ENCODE measurements at regions not wholly inside any gene's neighbourhood (a gene's known extent, or its start where the extent isn't known, plus 50 kb on each side); places are given as distances from the start of the nearest gene placed in this dataset.

DNA sequence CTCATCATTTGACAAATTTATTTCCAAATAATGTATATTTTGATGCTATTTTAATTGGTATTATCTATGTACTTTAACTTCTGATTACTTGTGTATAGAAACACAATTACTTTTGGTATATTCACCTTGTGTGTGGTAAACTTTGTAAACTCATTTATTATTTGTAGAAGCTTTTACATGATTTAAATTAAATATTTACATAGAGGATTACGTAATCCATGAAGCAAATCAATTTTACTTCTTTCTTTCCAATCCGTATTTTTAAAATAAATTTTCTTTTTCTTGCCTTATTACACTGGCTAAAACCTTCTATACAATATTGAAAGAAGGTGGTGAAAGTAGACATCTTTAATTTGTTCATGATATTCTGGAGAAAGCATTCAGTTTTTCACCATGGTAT lies 540.2 kb downstream of the MMUT start:
- H3K4me3 ChIP-seq (ENCODE audit: low read length): no peak overlapping the region
- no peak for TF ChIP-seq CTCF (conservative IDR thresholded peaks at IDR 0.05)
- WGBS, 2 experiments (ENCODE audit: insufficient coverage in 1 of 2, insufficient read length in 1 of 2): no CpG with 5 or more reads among the region's 2 CpGs
- Mint-ChIP-seq H3K4me3 (no peak overlapping the region), H3K9me3 (peaks cover 4% of the 10 kb centered on the region), H3K27ac (no peak overlapping the region), H3K27me3 (ENCODE audit: insufficient read depth) (no peaks in the 10 kb centered on the region), H3K36me3 (ENCODE audit: low read depth) (no peaks in the 10 kb centered on the region), H3K4me1 (peaks cover 5% of the 10 kb centered on the region)
- H3K36me3 ChIP-seq (ENCODE audit: control insufficient read depth, insufficient read depth, low read length): no peaks in the 10 kb centered on the region
- no peaks in the 10 kb centered on the region for H3K4me1 ChIP-seq (ENCODE audit: control insufficient read depth, insufficient read depth, low read length)
- no peak for DNase-seq
- H3K27me3 ChIP-seq (ENCODE audit: control insufficient read depth, insufficient read depth, low read length, poor library complexity, severe bottlenecking): no peaks in the 10 kb centered on the region
- no peak overlapping the region for H3K9ac ChIP-seq (ENCODE audit: extremely low read depth, low read length, poor library complexity, severe bottlenecking)
- no peak overlapping the region for H3K27ac ChIP-seq (ENCODE audit: low read depth, low read length)
- H3K9me3 ChIP-seq (ENCODE audit: control insufficient read depth, low read length): no peaks in the 10 kb centered on the region

GRCh38 chr6:48919555-48919954 lies 543.5 kb downstream of the MMUT start:
- no peaks in the 10 kb centered on the region for H3K27me3 Mint-ChIP-seq (ENCODE audit: insufficient read depth)
- no peak for DNase-seq
- H3K4me1 Mint-ChIP-seq: peaks cover 9% of the 10 kb centered on the region
- H3K4me1 ChIP-seq (ENCODE audit: control insufficient read depth, insufficient read depth, low read length): no peaks in the 10 kb centered on the region
- no peaks in the 10 kb centered on the region for H3K9me3 ChIP-seq (ENCODE audit: control insufficient read depth, low read length)
- no peaks in the 10 kb centered on the region for H3K36me3 Mint-ChIP-seq (ENCODE audit: low read depth)
- no peaks in the 10 kb centered on the region for H3K36me3 ChIP-seq (ENCODE audit: control insufficient read depth, insufficient read depth, low read length)
- H3K27me3 ChIP-seq (ENCODE audit: control insufficient read depth, insufficient read depth, low read length, poor library complexity, severe bottlenecking): no peaks in the 10 kb centered on the region
- no peak overlapping the region for H3K4me3 Mint-ChIP-seq
- H3K9me3 Mint-ChIP-seq: peaks cover 6% of the 10 kb centered on the region
- H3K27ac Mint-ChIP-seq: no peak overlapping the region
- no peak overlapping the region for H3K4me3 ChIP-seq (ENCODE audit: low read length)
- no peak for TF ChIP-seq CTCF (conservative IDR thresholded peaks at IDR 0.05)
- no peak overlapping the region for H3K9ac ChIP-seq (ENCODE audit: extremely low read depth, low read length, poor library complexity, severe bottlenecking)
- no peak overlapping the region for H3K27ac ChIP-seq (ENCODE audit: low read depth, low read length)

DNA sequence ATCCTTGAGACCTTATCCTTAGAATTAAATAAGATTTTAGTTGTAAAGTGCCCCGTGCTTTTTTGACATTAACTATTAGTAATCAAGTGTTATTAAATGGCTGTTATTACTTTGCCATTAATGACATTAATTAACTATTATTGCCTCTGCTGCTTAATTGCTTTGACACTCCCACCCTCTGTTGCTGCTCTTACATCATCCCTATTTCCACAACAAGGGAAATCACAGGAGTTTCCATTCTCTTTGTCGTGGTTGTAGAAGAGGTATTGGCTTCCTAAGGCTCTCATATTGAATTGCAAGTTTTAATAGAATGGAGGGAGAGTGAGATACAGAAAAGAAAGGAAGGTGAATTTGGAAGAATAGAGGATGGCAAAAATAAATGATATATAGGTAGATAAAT lies 545.8 kb downstream of the MMUT start:
- H3K4me1 Mint-ChIP-seq: peaks cover 9% of the 10 kb centered on the region
- 32% methylated on average over 1 of the region's 2 CpGs; no CpG with 5 or more reads in 1 of the 2 experiments for WGBS, 2 experiments (ENCODE audit: insufficient coverage in 1 of 2, insufficient read length in 1 of 2)
- H3K27ac Mint-ChIP-seq: no peak overlapping the region
- Histone ChIP-seq H3K9me3 (ENCODE audit: control insufficient read depth, low read length) (no peaks in the 10 kb centered on the region), H3K4me1 (ENCODE audit: control insufficient read depth, insufficient read depth, low read length) (no peaks in the 10 kb centered on the region), H3K9ac (ENCODE audit: extremely low read depth, low read length, poor library complexity, severe bottlenecking) (no peak overlapping the region), H3K4me3 (ENCODE audit: low read length) (no peak overlapping the region), H3K27ac (ENCODE audit: low read depth, low read length) (no peak overlapping the region), H3K27me3 (ENCODE audit: control insufficient read depth, insufficient read depth, low read length, poor library complexity, severe bottlenecking) (no peaks in the 10 kb centered on the region), H3K36me3 (ENCODE audit: control insufficient read depth, insufficient read depth, low read length) (no peaks in the 10 kb centered on the region)
- no peak for TF ChIP-seq CTCF (conservative IDR thresholded peaks at IDR 0.05)
- H3K36me3 Mint-ChIP-seq (ENCODE audit: low read depth): no peaks in the 10 kb centered on the region
- no peak overlapping the region for H3K4me3 Mint-ChIP-seq
- no peaks in the 10 kb centered on the region for H3K27me3 Mint-ChIP-seq (ENCODE audit: insufficient read depth)
- DNase-seq: no peak
- H3K9me3 Mint-ChIP-seq: peaks cover 5% of the 10 kb centered on the region

Data from endodermal cell (in vitro differentiated cells).